ENCODE measurements at regions not wholly inside any gene's neighbourhood (a gene's known extent, or its start where the extent isn't known, plus 50 kb on each side); places are given as distances from the start of the nearest gene placed in this dataset.

DNA sequence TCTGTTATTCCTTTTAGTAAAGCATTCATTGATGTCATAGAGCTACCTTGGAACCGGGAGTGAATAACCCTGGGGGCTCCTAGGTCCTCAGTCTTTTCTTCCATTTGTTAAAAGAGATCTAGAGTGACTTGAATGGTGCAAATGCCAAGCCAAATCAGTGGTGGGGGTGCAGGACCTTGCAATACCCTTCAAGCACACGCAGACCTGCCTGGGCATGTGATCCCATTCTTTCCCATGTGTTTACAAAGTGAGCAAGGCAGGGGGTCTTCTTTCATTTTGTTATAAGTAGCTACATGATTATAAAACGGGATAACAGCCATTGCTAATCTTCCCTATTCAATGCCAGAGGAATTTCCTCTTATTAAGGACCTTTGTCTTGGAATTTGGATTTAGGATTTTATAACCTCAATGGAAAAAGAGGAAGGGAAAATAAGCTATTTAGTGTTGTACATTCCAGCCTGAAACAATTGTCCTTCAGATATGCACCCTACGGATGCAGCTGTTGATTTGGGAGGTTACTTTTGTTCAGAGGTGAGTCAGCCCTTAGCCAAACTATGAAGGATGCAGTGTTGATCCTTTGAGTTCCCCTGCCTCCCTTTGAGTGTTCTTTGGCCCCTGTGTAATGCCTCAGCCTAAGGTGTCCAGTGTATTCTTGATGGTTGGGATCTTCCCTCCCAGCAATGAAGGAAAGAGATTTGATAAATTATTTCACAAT lies 623.8 kb upstream of the HTR2C start:
- TF ChIP-seq, protein P1, sequence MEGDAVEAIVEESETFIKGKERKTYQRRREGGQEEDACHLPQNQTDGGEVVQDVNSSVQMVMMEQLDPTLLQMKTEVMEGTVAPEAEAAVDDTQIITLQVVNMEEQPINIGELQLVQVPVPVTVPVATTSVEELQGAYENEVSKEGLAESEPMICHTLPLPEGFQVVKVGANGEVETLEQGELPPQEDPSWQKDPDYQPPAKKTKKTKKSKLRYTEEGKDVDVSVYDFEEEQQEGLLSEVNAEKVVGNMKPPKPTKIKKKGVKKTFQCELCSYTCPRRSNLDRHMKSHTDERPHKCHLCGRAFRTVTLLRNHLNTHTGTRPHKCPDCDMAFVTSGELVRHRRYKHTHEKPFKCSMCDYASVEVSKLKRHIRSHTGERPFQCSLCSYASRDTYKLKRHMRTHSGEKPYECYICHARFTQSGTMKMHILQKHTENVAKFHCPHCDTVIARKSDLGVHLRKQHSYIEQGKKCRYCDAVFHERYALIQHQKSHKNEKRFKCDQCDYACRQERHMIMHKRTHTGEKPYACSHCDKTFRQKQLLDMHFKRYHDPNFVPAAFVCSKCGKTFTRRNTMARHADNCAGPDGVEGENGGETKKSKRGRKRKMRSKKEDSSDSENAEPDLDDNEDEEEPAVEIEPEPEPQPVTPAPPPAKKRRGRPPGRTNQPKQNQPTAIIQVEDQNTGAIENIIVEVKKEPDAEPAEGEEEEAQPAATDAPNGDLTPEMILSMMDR (conservative IDR thresholded peaks at IDR 0.05; ENCODE audit: low read depth, low read length) = no peak
- no peak for TF ChIP-seq EZH2 (IDR thresholded peaks at IDR 0.05; ENCODE audit: low read length, unreplicated experiment)
- TF ChIP-seq EZH2phosphoT487 (IDR thresholded peaks at IDR 0.05; ENCODE audit: borderline replicate concordance, low read length) = no peak
